ENCODE measurements at regions not wholly inside any gene's neighbourhood (a gene's known extent, or its start where the extent isn't known, plus 50 kb on each side); places are given as distances from the start of the nearest gene placed in this dataset.

DNA sequence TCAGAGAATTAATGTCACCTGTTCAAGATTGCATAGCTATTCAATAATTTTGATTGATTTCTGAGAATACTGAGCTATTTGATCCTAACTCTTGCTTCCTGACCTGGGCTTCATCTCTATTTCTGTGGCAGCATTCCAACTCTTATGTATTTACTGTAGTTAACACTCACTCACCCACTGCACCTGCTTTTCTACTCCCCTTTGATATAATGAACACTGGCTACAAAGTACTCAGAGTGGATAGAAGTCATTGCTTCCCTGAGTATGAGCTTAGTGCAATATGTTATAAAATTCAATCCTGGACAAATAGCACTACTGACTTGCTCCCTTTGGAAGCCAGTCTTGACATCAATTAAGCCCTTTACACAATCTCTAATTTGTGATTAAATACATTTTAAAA, 117.2 kb downstream of the APIP start:
- Histone ChIP-seq H2BK5ac (ENCODE audit: low read depth, low read length) (no peak overlapping the region), H2AK5ac (ENCODE audit: low read depth, low read length) (no peak overlapping the region), H3K9me3 (ENCODE audit: insufficient read depth in 2 of 2, low read depth in 1 of 2, low read length in 1 of 2) (peaks cover 5 to 7% of the 10 kb centered on the region in 2 experiments), H4K91ac (replicated peaks; ENCODE audit: insufficient read length, low read length) (no peak overlapping the region), H2BK15ac (ENCODE audit: low read length) (no peak overlapping the region), H3K9ac (replicated peaks in 1 of 4; ENCODE audit: extremely low read depth in 1 of 4, low read depth in 3 of 4, low read length in 3 of 4) (no peak overlapping the region), H2AFZ (ENCODE audit: low read length) (no peak overlapping the region), H2BK20ac (ENCODE audit: low read length) (no peak overlapping the region), H3K18ac (ENCODE audit: extremely low read depth, low read length) (no peak overlapping the region), H4K20me1 (replicated peaks in 1 of 2; ENCODE audit: control insufficient read depth in 1 of 2, insufficient read depth in 2 of 2, low read length in 2 of 2) (no peaks in the 10 kb centered on the region), H3K79me1 (ENCODE audit: low read depth, low read length) (no peaks in the 10 kb centered on the region), H3K23me2 (ENCODE audit: low read depth, low read length) (no peaks in the 10 kb centered on the region), H2BK120ac (replicated peaks; ENCODE audit: low read depth, low read length) (no peak overlapping the region), H3K4me3 (ENCODE audit: extremely low read depth in 1 of 4, insufficient read depth in 2 of 4, low read depth in 3 of 4, low read length in 4 of 4) (no peak overlapping the region), H2BK12ac (ENCODE audit: low read depth, low read length) (no peak overlapping the region), H4K8ac (ENCODE audit: extremely low read depth, insufficient read depth, low read length) (no peak overlapping the region), H3K4ac (replicated peaks; ENCODE audit: insufficient read length, low read depth, low read length) (no peak overlapping the region), H3K56ac (replicated peaks; ENCODE audit: insufficient read length, low read depth, low read length) (no peak overlapping the region), H3K79me2 (ENCODE audit: control insufficient read depth in 1 of 2, insufficient read depth in 2 of 2, low read length in 2 of 2) (no peaks in the 10 kb centered on the region), H3K4me1 (replicated peaks in 1 of 4; ENCODE audit: control insufficient read depth in 3 of 4, insufficient read depth in 4 of 4, low read length in 3 of 4) (peaks cover 0 to 5% (median 0%) of the 10 kb centered on the region in 4 experiments; a peak in 1 of 7 replicates), H3K14ac (ENCODE audit: insufficient read length) (no peak overlapping the region), H3K36me3 (ENCODE audit: control insufficient read depth in 2 of 4, insufficient read depth in 4 of 4, low read length in 3 of 4) (0 out of 8 replicates have a peak, but pooled peaks cover 0 to 2% (median 0%) of the 10 kb centered on the region in 4 experiments), H3K23ac (ENCODE audit: insufficient read length) (no peak overlapping the region), H3K4me2 (ENCODE audit: insufficient read depth in 1 of 2, low read depth in 2 of 2, low read length in 2 of 2) (no peak overlapping the region), H3K27me3 (replicated peaks in 1 of 4; ENCODE audit: control insufficient read depth in 3 of 4, extremely low read depth in 1 of 4, insufficient read depth in 3 of 4, low read length in 3 of 4) (no peaks in the 10 kb centered on the region), H4K5ac (ENCODE audit: insufficient read length, low read depth, low read length) (no peak overlapping the region), H3K27ac (ENCODE audit: low read depth, low read length) (no peak overlapping the region)
- FAIRE-seq (no peak), DNase-seq (ENCODE audit: low read depth in 1 of 2, low spot score in 2 of 2) (no peak)
- TF ChIP-seq CHD2 (IDR thresholded peaks at IDR 0.05; ENCODE audit: low read length): no peak
- no peak for TF ChIP-seq CREB1 (IDR thresholded peaks at IDR 0.05)
- TF ChIP-seq SP2 (IDR thresholded peaks at IDR 0.05; ENCODE audit: low read length): no peak
- TF ChIP-seq SUZ12 (IDR thresholded peaks at IDR 0.05; ENCODE audit: low read length): no peak
- TF ChIP-seq YY1 (IDR thresholded peaks at IDR 0.05; ENCODE audit: low read depth, low read length): no peak
- TF ChIP-seq TCF12 (IDR thresholded peaks at IDR 0.05; ENCODE audit: low read depth, low read length): no peak
- TF ChIP-seq RFX5 (IDR thresholded peaks at IDR 0.05; ENCODE audit: borderline replicate concordance, low read depth, low read length): no peak
- TF ChIP-seq TEAD4 (IDR thresholded peaks at IDR 0.05; ENCODE audit: low read depth, low read length): no peak
- TF ChIP-seq EGR1 (IDR thresholded peaks at IDR 0.05; ENCODE audit: borderline replicate concordance, low read depth, low read length): no peak
- no peak for TF ChIP-seq POLR2A (IDR thresholded peaks at IDR 0.05; ENCODE audit: control extremely low read depth in 1 of 2, low read depth in 2 of 2, low read length in 2 of 2)
- TF ChIP-seq ASH2L (IDR thresholded peaks at IDR 0.05; ENCODE audit: low read length): no peak
- TF ChIP-seq EP300 (IDR thresholded peaks at IDR 0.05; ENCODE audit: borderline replicate concordance in 1 of 2, low read depth in 2 of 2, low read length in 2 of 2): no peak
- no peak for TF ChIP-seq SIX5 (IDR thresholded peaks at IDR 0.05; ENCODE audit: low read depth, low read length)
- no peak for TF ChIP-seq RXRA (IDR thresholded peaks at IDR 0.05; ENCODE audit: insufficient read depth, low read depth, low read length)
- ChIA-PET POLR2A (ENCODE audit: partially characterized antibody) (no interaction called here), CTCF (ENCODE audit: partially characterized antibody) (interaction anchor here (1.1 to 1.3 kb wide), 3 partner anchors 8 to 153 kb away, joined by 3 to 4 read pairs (median 4); no protein-coding TSS in a partner anchor)

Measured in H1 (cell line).